Neural progenitor cell (in vitro differentiated cells): ENCODE measurements at regions not wholly inside any gene's neighbourhood (a gene's known extent, or its start where the extent isn't known, plus 50 kb on each side); places are given as distances from the start of the nearest gene placed in this dataset.
"Not testable (repeated sequence)": the region's sequence is repeated elsewhere in the genome, so short reads cannot be mapped to it uniquely, and the experiment has no call there.

Experiments
- DNase-seq: peaks from one replicate; pipeline ENCODE4 v3.0.0-alpha.2; 2016; ENCODE audit warnings: low spot score
- H2AFZ ChIP-seq: fragments of 200-600 bp; sonication (generic); replicated peaks from 2 replicates; pipeline ENCODE4 v1.6.1; 2016; ENCODE audit warnings: antibody characterized with exemption
- H3F3A ChIP-seq: fragments of 200-600 bp; sonication (generic); 2 replicates; pipeline ENCODE4 v1.6.1; 2016; ENCODE audit warnings: antibody characterized with exemption, low read depth
- H3K27ac ChIP-seq: fragments of 200-600 bp; sonication (generic); 2 replicates; pipeline ENCODE4 v1.5.1; 2016; ENCODE audit warnings: mild to moderate bottlenecking
- H3K27me3 ChIP-seq: fragments of 200-600 bp; sonication (generic); 2 replicates; pipeline ENCODE4 v1.6.1; 2016; ENCODE audit warnings: mild to moderate bottlenecking, moderate library complexity
- H3K36me3 ChIP-seq: fragments of 200-600 bp; sonication (generic); 2 replicates; pipeline ENCODE4 v1.5.1; 2016
- H3K4me1 ChIP-seq: fragments of 200-600 bp; sonication (generic); 2 replicates; pipeline ENCODE4 v1.6.1; 2016; ENCODE audit warnings: mixed run types
- H3K4me2 ChIP-seq: fragments of 200-600 bp; sonication (generic); 2 replicates; pipeline ENCODE4 v1.6.1; 2016
- H3K4me3 ChIP-seq: fragments of 200-600 bp; sonication (generic); 2 replicates; pipeline ENCODE4 v1.5.1; 2016
- H3K79me2 ChIP-seq: fragments of 200-600 bp; sonication (generic); 2 replicates; pipeline ENCODE4 v1.6.1; 2016; ENCODE audit warnings: low read depth
- H3K9ac ChIP-seq: fragments of 200-600 bp; sonication (generic); 2 replicates; pipeline ENCODE4 v1.6.1; 2016
- H3K9me3 ChIP-seq: fragments of 200-600 bp; sonication (generic); 2 replicates; pipeline ENCODE4 v1.5.1; 2016; ENCODE audit warnings: low read depth
- H4K20me1 ChIP-seq: fragments of 200-600 bp; sonication (generic); 2 replicates; pipeline ENCODE4 v1.6.1; 2016; ENCODE audit warnings: low read depth
- H3K27ac Mint-ChIP-seq: 3 replicates; pipeline ENCODE4 v1.8.0; 2021; ENCODE audit warnings: mixed read lengths
- H3K27me3 Mint-ChIP-seq: 2 replicates; pipeline ENCODE4 v1.8.0; 2022; ENCODE audit warnings: low read depth, mild to moderate bottlenecking, inconsistent platforms, moderate library complexity, mixed read lengths; ENCODE audit not compliant: insufficient read depth
- H3K36me3 Mint-ChIP-seq: 3 replicates; pipeline ENCODE4 v1.8.0; 2021; ENCODE audit warnings: mixed read lengths
- H3K4me1 Mint-ChIP-seq: 3 replicates; pipeline ENCODE4 v1.8.0; 2021; ENCODE audit warnings: mixed read lengths
- H3K4me3 Mint-ChIP-seq: 3 replicates; pipeline ENCODE4 v1.8.0; 2021; ENCODE audit warnings: mild to moderate bottlenecking, moderate library complexity, mixed read lengths
- H3K9me3 Mint-ChIP-seq: 3 replicates; pipeline ENCODE4 v1.8.0; 2020; ENCODE audit warnings: mixed read lengths
- EZH2 ChIP-seq: fragments of 200-600 bp; sonication (generic); IDR thresholded peaks from 2 replicates; pipeline ENCODE4 v1.6.1; 2017; ENCODE audit warnings: antibody characterized with exemption, mild to moderate bottlenecking, moderate library complexity
- EZH2phosphoT487 ChIP-seq: fragments of 200-600 bp; sonication (generic); IDR thresholded peaks from 2 replicates; pipeline ENCODE4 v1.6.1; 2017; ENCODE audit warnings: antibody characterized with exemption
- TF ChIP-seq, protein P1 (sequence below): fragments of 200-600 bp; sonication (generic); IDR thresholded peaks from 2 replicates; pipeline ENCODE4 v1.5.1; 2017; ENCODE audit warnings: antibody characterized with exemption, mild to moderate bottlenecking

DNA sequence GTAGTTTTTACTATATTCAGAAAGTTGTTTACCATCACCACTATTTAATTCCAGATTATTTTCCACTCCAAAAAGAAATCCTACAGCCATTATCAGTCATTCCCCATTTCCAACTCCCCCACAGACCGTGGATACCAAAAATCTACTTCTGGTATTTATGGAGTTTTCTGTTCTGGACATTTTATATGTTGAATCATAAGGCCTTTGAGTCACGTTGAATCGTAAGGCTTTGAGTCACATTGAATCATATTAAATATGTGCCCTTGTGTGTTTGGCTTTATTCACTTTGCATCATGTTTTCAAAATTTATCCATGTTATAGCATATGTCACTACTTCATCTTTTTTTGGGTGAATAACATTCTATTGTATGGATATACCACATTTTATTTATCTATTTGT is 454.1 kb upstream of the NUDT12 start:
- Histone ChIP-seq H4K20me1 (no peaks in the 10 kb centered on the region), H3K27ac (no peak overlapping the region), H3K9ac (no peak overlapping the region), H3K4me2 (no peak overlapping the region), H3K4me3 (no peak overlapping the region), H3K27me3 (no peaks in the 10 kb centered on the region), H3K79me2 (no peaks in the 10 kb centered on the region), H3F3A (no peaks in the 10 kb centered on the region), H2AFZ (no peak overlapping the region), H3K9me3 (no peaks in the 10 kb centered on the region), H3K36me3 (no peaks in the 10 kb centered on the region), H3K4me1 (no peaks in the 10 kb centered on the region)
- Mint-ChIP-seq H3K27me3 (no peaks in the 10 kb centered on the region), H3K27ac (no peak overlapping the region), H3K4me3 (no peak overlapping the region), H3K9me3 (peaks cover 7% of the 10 kb centered on the region), H3K4me1 (no peaks in the 10 kb centered on the region), H3K36me3 (peaks cover 2% of the 10 kb centered on the region)
- TF ChIP-seq, protein P1, sequence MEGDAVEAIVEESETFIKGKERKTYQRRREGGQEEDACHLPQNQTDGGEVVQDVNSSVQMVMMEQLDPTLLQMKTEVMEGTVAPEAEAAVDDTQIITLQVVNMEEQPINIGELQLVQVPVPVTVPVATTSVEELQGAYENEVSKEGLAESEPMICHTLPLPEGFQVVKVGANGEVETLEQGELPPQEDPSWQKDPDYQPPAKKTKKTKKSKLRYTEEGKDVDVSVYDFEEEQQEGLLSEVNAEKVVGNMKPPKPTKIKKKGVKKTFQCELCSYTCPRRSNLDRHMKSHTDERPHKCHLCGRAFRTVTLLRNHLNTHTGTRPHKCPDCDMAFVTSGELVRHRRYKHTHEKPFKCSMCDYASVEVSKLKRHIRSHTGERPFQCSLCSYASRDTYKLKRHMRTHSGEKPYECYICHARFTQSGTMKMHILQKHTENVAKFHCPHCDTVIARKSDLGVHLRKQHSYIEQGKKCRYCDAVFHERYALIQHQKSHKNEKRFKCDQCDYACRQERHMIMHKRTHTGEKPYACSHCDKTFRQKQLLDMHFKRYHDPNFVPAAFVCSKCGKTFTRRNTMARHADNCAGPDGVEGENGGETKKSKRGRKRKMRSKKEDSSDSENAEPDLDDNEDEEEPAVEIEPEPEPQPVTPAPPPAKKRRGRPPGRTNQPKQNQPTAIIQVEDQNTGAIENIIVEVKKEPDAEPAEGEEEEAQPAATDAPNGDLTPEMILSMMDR = no peak
- TF ChIP-seq EZH2phosphoT487 (no peak), EZH2 (no peak)
- DNase-seq = no peak

GRCh38 chr5:104015765-104016164 is 453.2 kb upstream of the NUDT12 start:
- Histone ChIP-seq H3K4me1 (no peaks in the 10 kb centered on the region), H3F3A (no peaks in the 10 kb centered on the region), H3K79me2 (no peaks in the 10 kb centered on the region), H2AFZ (no peak overlapping the region), H3K27ac (no peak overlapping the region), H3K9me3 (no peaks in the 10 kb centered on the region), H4K20me1 (no peaks in the 10 kb centered on the region), H3K4me2 (no peak overlapping the region), H3K4me3 (no peak overlapping the region), H3K27me3 (no peaks in the 10 kb centered on the region), H3K9ac (no peak overlapping the region), H3K36me3 (no peaks in the 10 kb centered on the region)
- peaks cover 2% of the 10 kb centered on the region for H3K36me3 Mint-ChIP-seq
- H3K27me3 Mint-ChIP-seq = no peaks in the 10 kb centered on the region
- H3K4me3 Mint-ChIP-seq = no peak overlapping the region
- peaks cover 7% of the 10 kb centered on the region for H3K9me3 Mint-ChIP-seq
- TF ChIP-seq EZH2 (no peak), EZH2phosphoT487 (no peak)
- TF ChIP-seq, protein P1 = no peak
- H3K4me1 Mint-ChIP-seq = no peaks in the 10 kb centered on the region
- no peak overlapping the region for H3K27ac Mint-ChIP-seq
- DNase-seq = no peak

DNA sequence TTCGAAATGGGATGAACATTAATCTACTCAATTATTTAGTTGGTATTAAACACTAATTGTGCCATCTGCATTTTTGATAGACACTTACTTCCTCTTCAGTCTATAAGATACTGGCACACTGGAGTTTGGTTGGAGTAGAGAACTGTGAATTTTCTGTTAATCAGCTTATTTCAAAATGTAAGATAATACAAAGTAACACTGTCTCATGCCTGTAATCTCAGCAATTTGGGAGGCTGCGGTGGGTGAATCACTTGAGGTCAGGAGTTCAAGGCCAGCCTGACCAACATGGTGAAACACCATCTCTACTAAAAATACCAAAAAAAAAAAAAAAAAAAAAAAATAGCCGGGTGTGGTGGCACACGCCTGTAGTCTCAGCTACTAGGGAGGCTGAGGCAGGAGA is 440.2 kb upstream of the NUDT12 start:
- H3K27me3 ChIP-seq, H3K27me3 Mint-ChIP-seq, H3K9ac ChIP-seq, H3K36me3 Mint-ChIP-seq, H4K20me1 ChIP-seq, H3K9me3 ChIP-seq, DNase-seq, H3K27ac Mint-ChIP-seq, H3K4me1 ChIP-seq, H3F3A ChIP-seq, H3K4me3 Mint-ChIP-seq, H3K4me2 ChIP-seq, H3K4me3 ChIP-seq, H3K27ac ChIP-seq, H3K36me3 ChIP-seq, H3K79me2 ChIP-seq, H2AFZ ChIP-seq, H3K9me3 Mint-ChIP-seq: not testable (repeated sequence)
- H3K4me1 Mint-ChIP-seq = peaks cover 11% of the 10 kb centered on the region

DNA sequence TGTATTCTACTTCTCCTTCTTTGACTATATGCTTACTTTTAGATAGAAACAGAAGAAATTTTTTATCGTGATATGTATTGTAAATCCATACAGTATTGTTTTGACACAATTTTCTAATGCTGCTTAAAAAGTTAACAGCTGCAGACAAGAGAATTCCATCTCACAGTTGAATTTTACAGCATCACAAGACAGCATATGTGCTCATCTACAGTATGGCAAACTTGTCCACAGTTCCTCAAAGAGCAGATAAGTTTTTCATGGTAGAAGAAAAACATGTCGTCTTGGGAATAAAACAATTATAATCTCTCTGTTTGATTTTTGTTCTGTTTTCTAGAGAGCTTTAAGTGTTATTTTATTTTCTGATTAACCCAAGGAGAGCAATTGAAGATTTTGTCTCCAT is 438.5 kb upstream of the NUDT12 start:
- H3K9me3 Mint-ChIP-seq = no peaks in the 10 kb centered on the region
- DNase-seq = no peak

More for the DNA sequence above, 438.5 kb upstream of the NUDT12 start:
- Histone ChIP-seq H3K27ac (no peak overlapping the region), H3K4me2 (no peak overlapping the region), H3K9ac (no peak overlapping the region), H4K20me1 (no peaks in the 10 kb centered on the region), H3K4me3 (no peak overlapping the region), H3K36me3 (no peaks in the 10 kb centered on the region), H3K9me3 (no peaks in the 10 kb centered on the region), H3K79me2 (no peaks in the 10 kb centered on the region), H2AFZ (no peak overlapping the region), H3K27me3 (no peaks in the 10 kb centered on the region), H3K4me1 (no peaks in the 10 kb centered on the region), H3F3A (no peaks in the 10 kb centered on the region)
- Mint-ChIP-seq H3K27me3 (no peaks in the 10 kb centered on the region), H3K36me3 (no peaks in the 10 kb centered on the region), H3K27ac (no peak overlapping the region), H3K4me3 (no peak overlapping the region), H3K4me1 (peaks cover 11% of the 10 kb centered on the region)
- no peak for TF ChIP-seq EZH2phosphoT487
- no peak for TF ChIP-seq EZH2
- TF ChIP-seq, protein P1 = no peak
